ENCODE measurements at regions not wholly inside any gene's neighbourhood (a gene's known extent, or its start where the extent isn't known, plus 50 kb on each side); places are given as distances from the start of the nearest gene placed in this dataset.
A peak's percentile ranks its signal among the peaks of the same experiment; 100 is the strongest.
"Not testable (repeated sequence)": the region's sequence is repeated elsewhere in the genome, so short reads cannot be mapped to it uniquely, and the experiment has no call there.

GRCh38 chr18:75723521-75724340, 296.2 kb upstream of the SMIM21 start:
- DNase-seq = no peak

DNA sequence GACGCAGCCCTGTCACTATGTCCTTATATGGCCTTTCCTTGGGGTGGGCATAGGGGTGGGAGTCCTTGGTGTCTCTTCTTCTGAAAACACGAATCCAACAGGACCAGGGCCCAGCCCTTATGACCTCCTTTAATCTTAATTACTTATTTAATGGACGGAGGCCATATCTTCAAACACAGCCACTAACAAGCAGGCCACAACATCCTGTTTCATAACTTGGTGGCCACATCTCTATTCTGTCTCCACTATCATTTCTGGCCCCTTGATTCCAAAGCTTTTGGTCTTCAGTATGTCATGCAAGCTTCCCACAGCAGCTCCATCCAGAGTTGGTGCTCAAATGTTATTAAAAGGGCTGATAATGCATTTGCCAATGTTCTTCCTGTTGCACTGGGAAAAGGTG, 287.3 kb upstream of the SMIM21 start:
- DNase-seq = no peak

GRCh38 chr18:75712124-75712867, 284.8 kb upstream of the SMIM21 start:
- DNase-seq = not testable (repeated sequence)

DNA sequence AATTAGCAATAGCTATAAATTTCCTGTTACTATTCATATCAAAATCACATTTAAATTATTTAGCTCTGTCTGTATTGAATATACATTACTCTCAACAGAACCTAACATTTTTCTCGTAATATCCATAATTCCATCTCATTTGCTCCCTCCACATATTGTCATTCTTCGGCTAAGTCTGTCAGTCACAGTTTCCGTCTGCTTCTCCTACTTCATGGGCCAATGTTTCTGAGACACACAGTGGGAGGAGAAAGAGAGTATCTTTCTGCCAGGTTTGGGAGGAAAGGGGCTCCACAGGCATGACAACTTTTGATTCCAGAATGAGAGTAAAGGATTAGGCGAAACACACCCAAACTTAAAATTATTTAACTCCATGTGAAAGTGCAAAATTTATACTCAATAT, 273.1 kb upstream of the SMIM21 start:
- DNase-seq = no peak

DNA sequence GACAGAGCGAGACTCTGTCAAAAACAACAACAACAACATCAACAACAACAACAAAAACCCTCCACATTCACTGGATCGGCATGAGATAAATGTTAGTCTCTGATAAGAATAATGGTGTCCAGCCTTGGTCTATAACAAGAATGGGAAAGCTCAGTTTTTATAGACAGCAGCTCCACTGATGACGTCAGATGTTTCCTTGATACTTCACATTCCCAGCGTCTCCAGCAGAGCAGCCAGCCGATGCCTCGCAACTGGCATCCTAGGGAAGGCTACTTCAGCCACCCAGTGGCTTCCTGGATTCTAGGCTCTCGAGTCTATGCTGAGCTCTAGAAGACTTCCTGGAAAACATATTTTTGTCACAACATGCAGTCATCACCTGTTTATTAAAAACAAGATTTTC, 271.4 kb upstream of the SMIM21 start:
- DNase-seq = peak; percentile 11 to 33

DNA sequence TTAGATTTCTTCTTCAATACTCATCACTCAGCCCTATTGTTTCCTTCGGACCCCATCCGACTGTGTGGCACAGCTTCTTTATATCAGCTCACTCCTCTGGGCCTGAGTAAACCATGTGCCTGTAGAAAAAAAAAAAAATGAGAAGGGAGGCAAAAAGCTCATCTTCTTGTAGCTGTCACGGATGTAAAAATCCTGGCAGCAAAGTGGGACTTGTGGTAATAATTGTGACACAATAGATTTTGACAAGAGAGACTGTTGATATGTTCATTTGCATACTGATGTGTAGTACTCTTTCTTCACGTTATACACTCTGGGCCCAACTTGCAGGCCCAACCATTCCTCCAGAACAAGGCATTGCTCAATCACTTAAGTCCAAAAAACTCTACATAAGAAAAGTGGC, 270.0 kb upstream of the SMIM21 start:
- no peak for DNase-seq

DNA sequence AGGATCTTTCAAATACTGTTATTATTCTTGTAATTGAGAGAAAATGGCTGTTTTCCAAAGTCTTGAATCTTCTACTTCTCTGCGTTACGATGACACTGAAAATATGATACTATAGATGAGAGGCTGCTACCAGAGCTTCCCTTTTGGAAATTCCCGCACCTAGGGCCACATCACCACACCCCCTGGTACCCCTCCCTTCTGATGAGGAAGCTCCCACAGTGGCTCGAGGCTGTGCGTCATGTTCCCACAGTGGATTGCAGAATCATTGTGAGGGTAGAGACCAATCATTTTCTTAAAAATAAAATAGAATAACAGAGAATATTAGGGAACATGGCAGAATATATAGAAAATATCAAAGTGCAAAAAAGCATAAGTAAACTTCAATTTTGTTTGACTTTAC, 268.9 kb upstream of the SMIM21 start:
- no peak for DNase-seq

DNA sequence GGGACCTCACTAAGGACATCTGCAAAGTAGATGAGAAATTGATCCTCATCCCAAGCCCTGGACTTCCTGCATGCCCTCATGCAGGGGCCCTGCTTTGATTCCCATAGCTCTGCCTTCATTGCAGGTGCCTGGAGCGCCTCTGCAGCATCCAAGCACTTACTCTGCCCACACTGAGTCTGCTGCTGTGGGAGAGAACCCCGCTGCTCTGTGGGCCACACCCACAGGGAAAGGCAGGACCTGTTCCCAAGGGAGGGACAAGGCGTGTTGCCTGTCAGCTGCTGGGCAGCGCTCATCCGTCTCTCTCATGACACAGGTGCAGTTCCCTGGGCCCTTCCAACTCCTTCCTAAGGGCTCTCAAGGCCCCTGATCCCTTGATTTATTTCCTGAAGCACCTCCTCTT, 266.8 kb upstream of the SMIM21 start:
- DNase-seq = no peak

- DNase-seq = no peak
These were observed 264.0 kb upstream of the SMIM21 start for GRCh38 chr18:75691483-75691882.

DNA sequence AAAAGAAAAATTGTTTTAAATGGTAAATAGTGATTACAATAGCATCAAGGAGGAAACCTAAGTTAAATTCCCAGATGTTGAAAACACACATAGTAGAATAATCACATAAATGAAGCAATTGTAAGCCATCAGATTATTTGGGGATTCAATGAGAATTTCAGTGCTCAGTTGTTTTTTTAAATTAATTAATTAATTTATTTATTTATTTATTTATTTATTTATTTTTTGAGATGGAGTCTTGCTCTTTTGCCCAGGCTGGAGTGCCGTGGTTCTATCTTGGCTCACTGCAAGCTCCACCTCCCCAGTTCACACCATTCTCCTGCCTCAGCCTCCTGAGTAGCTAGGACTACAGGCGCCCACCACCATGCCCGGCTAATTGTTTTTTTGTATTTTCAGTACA, 262.8 kb upstream of the SMIM21 start:
- DNase-seq = not testable (repeated sequence)

GRCh38 chr18:75687626-75688025, 260.1 kb upstream of the SMIM21 start:
- no peak for DNase-seq

DNA sequence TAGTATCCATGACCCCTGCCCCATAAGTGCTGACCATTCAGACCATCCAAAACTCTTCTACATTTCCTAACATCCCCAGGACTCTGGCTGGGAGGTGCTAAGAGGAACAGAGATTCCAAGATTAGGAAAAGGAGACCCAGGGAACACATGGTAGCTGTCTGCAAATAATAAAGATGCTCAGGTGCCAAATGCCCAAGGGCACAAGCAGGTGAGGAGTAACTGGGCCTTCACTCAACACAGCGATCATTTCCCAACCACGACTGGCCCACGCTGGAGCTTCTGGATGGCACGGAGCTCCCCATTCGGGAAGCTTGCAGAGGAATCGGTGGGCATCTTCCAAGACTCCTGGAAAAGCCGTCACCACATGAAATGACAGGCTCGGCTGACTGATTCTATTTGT, 255.9 kb upstream of the SMIM21 start:
- no peak for DNase-seq

DNA sequence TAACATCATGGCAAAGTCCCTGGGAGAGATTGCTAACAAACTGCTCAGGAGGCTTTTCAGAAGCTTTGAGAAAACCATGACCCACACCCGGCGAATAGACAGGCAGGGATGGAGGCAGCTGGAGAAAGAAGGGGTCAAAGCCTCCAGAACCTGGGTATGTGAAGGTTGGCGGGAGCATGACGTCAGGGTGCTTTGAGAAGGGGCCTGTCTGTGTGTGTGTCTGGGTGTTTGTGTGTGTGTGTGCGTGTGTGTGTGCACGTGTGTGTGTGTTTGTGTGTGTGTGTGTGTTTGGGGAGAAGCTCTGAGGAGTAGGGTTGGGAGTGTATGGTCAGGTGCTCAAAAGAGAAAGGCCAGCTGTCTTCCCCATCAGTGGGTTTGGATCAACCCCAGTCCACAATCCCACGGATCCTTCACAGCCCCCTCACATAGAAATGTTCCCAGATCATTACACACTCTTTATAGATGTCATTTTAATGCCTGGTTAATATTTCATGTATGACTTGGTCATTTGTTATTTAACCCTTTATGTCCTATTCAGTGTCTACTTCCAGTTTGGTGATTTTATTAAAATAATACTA, 254.1 kb upstream of the SMIM21 start:
- DNase-seq = no peak

DNA sequence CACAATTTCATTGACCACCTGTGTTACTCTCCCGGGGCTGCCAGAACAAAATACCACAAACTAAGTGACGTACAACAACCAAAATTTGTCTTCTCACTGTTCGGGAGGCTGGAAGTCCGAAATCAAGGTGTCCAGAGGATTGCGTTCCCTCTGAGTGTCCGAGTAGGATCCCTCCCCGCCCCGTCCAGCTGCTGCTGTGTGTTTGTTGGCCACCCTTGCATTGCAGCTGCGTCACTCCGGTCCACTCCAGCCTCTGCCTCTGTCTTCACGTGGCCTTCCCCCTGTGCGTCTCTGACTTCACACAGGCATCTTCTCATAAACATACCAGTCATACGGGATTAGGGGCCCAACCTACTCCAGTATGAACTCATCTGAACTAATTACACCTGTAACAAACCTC, 251.8 kb upstream of the SMIM21 start:
- no peak for DNase-seq

DNA sequence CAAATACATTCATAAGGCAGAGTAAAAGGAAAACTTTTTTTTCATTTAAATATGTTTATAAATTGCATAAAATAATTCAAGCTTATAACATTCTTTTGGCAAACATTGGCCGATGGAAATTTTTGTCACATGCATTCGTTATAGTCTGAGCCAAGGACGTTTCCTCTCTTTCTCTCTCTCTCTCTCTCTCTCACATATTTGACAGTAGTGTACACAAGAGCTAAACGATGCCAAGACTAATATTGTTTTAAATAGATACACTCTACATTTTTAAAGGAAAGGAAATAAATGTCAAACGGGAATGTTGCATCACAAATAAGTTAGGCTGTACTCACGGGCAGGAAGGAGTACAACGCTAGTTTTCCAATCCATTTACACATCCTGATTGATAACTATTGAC, 251.1 kb upstream of the SMIM21 start:
- DNase-seq = no peak

DNA sequence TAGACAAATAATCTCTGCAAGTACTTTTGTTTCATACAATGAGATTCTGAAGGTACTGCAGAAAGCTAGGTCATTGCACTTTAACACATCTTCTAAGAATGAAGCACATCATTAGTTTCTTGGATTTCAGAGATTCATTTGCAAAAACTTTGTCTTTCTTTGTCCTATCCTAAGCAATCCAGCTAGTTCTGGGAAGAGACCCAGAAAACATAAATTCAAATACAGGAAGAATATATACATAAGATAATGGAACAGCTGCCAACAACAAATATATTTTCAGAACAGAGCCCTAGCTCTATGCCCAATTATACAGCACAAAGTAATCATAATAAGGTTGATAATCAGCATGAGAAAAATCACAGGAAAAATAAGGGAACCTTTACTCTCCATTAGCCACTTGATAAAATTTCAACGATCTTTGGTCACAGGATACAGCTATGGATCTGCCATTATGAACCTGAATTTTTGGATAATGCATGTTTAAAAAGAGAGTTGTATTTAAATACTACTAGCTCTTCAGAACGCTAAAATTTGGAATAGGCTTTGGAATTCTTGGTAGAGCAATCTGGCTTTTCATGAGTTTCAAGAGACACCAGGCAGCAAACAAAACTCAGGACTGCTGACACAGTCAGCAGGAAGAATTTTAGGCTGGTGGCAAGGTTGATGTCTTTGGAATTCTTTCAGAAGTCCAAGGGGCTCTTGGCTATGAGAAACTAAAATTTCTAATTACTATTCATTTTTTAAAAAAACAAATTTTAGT, 250.4 kb upstream of the SMIM21 start:
- DNase-seq = no peak

DNA sequence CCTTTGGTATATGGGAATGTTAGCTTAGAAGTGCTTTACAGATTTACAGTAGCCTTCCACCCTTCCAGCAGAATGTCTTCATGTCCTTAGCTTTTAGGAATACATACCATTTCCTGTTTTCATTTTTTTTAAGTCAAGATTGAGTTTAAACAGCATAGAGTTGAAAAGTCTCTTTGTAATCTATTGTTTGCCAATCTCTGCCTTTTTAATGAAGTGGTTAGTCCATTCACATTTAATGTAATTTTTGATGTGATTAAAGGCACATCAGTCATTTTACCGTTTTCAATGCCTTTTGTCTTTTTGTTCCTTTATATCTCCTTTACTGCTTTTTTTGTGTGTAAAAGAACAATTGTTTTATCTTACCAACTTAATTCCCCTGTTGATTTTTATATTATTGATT, 233.4 kb upstream of the SMIM21 start:
- no peak for DNase-seq

- DNase-seq = no peak
These were observed 232.1 kb upstream of the SMIM21 start for GRCh38 chr18:75659535-75660023.

- DNase-seq = no peak
These were observed 230.8 kb upstream of the SMIM21 start for GRCh38 chr18:75658330-75658729.

DNA sequence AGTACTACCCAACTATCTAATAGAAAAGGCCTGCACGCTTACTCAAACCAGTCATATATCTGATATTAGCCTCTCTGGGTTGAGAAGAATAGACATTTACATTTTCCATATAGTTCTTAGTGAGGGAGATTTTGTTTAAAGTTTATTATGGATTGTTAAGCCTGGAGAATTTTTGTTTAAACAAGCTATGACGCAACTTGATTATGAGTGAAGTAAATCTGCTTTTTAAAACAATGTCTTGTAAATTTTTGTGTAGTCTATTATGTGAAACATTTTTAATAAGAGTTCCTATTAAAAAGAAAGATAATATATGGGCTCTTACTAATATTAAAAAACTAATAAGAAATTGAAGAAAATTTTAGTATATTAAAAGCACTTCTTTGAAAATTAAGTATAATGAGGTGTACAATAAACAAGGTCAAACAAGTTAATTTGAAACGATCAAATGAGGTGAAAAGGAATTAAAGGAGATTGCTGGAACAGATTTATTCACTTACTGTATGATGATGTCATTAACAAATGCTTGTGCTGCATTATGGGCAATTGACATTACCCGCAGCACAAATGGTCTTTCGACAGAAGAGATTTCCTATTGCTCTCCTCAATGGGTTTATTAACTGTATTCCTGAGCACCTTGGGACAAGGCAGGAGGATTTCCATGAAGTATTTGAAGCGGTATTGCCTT, 229.2 kb upstream of the SMIM21 start:
- DNase-seq = no peak

DNA sequence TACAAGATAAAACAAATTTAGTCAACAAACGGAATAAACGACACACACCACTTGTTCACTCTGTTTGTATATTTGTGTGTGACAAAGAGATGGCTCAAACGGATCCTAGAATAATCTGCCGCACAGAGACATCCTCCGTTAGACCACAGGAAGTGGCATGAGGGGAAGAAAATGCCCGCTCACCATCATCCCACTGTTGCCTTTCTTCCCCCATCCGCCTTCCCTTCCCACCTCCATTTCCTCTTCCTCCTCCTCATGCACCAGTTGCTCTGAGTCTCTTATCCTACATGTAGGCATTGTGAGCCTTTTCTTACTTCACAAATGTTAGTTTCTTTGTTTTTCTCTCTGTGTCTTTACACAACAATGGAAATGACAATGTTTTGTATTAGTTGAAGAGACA, 228.5 kb upstream of the SMIM21 start:
- no peak for DNase-seq

All from SHP77 (cell line).